GM06990 (cell line): ENCODE measurements at regions not wholly inside any gene's neighbourhood (a gene's known extent, or its start where the extent isn't known, plus 50 kb on each side); places are given as distances from the start of the nearest gene placed in this dataset.

ENCODE experiments used
- DNase-seq: peaks from one replicate; pipeline ENCODE4 v3.0.0-alpha.2; 2011; ENCODE audit not compliant: insufficient read length; ENCODE audit errors: extremely low read depth
- H3K27me3 ChIP-seq: replicated peaks from 2 replicates; pipeline ENCODE4 v1.6.0; 2011; ENCODE audit warnings: low read length; ENCODE audit not compliant: control insufficient read depth, insufficient read depth
- H3K36me3 ChIP-seq: 2 replicates; pipeline ENCODE4 v1.5.1; 2011; ENCODE audit warnings: low read length; ENCODE audit not compliant: control insufficient read depth, insufficient read depth
- H3K4me3 ChIP-seq: replicated peaks from 2 replicates; pipeline ENCODE4 v1.5.1; 2011; ENCODE audit warnings: low read depth, mild to moderate bottlenecking, control low read depth, low read length
- CTCF ChIP-seq: IDR thresholded peaks from 2 replicates; pipeline ENCODE4 v1.5.1; 2011; ENCODE audit warnings: low read length, control low read depth, mild to moderate bottlenecking, inconsistent platforms; ENCODE audit not compliant: insufficient read depth, poor library complexity, severe bottlenecking

- no peak for TF ChIP-seq CTCF
- DNase-seq: no peak
- H3K27me3 ChIP-seq: no peaks in the 10 kb centered on the region
- no peaks in the 10 kb centered on the region for H3K36me3 ChIP-seq
- no peak overlapping the region for H3K4me3 ChIP-seq
Measured at GRCh38 chr10:114879093-114879492, 57.5 kb downstream of the FHIP2A start.

DNA sequence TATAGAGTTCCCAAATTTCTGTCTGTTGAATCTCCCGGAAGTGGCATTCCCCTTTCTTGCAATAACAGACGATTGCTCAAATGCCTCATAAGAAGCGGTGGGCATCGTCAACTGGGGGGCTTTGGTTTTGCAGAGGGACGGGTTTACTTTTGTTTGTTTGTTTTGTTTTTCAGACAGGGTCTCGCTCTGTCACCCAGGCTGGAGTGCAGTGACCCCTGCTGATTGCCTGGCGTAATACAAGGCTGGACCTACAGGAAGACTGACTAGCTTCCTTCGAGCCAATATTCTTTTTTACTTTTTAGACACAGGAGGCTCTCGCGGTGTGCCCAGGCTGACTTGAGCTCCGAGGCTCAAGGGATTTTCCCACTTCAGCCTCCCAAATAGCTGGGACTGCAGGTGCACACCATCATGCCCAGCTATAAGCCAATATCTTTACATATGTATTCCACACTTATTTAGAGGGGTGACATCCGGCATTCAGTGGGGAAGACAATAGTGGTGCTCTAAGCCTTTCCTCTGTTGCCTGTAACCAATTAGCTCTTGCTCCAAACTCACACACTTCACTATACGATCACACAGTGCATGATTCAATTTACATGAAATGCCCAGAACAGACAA is 58.1 kb downstream of the FHIP2A start:
- Histone ChIP-seq H3K36me3 (no peaks in the 10 kb centered on the region), H3K27me3 (no peaks in the 10 kb centered on the region), H3K4me3 (0 out of 2 replicates have a peak overlapping the region, but pooled peaks have one; percentile 19)
- no peak for DNase-seq
- TF ChIP-seq CTCF: peak; percentile 92

GRCh38 chr10:114881417-114881816 is 56.6 kb upstream of the TRUB1 start:
- Histone ChIP-seq H3K4me3 (no peak overlapping the region), H3K27me3 (no peaks in the 10 kb centered on the region)
- DNase-seq: no peak

DNA sequence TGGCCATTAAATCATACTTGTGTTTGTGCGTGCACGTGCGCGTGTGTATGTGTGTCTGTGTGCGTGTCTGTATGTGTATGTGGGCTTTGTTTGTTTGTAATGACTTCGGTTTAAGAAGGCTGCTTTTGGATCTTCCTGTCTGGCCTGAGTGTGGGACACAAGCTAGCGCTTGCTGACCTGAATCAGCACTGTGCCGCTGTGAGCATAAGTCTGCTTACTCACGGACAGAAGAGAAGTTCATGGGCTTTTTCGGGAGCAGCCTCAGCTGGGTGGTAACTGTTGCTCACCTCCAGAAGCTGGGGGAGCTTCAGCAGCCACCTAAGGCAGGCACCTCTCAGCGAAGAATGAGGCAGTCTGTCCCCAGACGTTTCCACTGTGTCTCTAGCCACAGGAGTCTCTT is 56.1 kb upstream of the TRUB1 start:
- Histone ChIP-seq H3K36me3 (no peaks in the 10 kb centered on the region), H3K27me3 (no peaks in the 10 kb centered on the region), H3K4me3 (no peak overlapping the region)
- no peak for TF ChIP-seq CTCF
- DNase-seq: no peak

More at GRCh38 chr10:114881417-114881816, 56.6 kb upstream of the TRUB1 start:
- no peak for TF ChIP-seq CTCF
- H3K36me3 ChIP-seq: no peaks in the 10 kb centered on the region

GRCh38 chr10:114885443-114885842 is 52.6 kb upstream of the TRUB1 start:
- H3K4me3 ChIP-seq: no peak overlapping the region
- no peak for TF ChIP-seq CTCF
- H3K36me3 ChIP-seq: no peaks in the 10 kb centered on the region
- no peak for DNase-seq
- H3K27me3 ChIP-seq: no peaks in the 10 kb centered on the region
